D721Med (cell line): ENCODE measurements at regions not wholly inside any gene's neighbourhood (a gene's known extent, or its start where the extent isn't known, plus 50 kb on each side); places are given as distances from the start of the nearest gene placed in this dataset.

Experiments
- DNase-seq: peaks from one replicate; pipeline ENCODE4 v3.0.0; 2011; ENCODE audit warnings: low spot score; ENCODE audit not compliant: insufficient read length
- FAIRE-seq: peaks from 2 replicates; lab custom pipeline; 2011; peaks lifted over from hg19 to GRCh38; lab: Jason Lieb, UNC
- CTCF ChIP-seq: IDR thresholded peaks from 2 replicates; pipeline ENCODE4 v1.5.1; 2012; ENCODE audit warnings: mild to moderate bottlenecking, control low read depth; ENCODE audit not compliant: insufficient read depth; ENCODE audit errors: missing control alignments

GRCh38 chr13:24027494-24027893 is 130.2 kb upstream of the C1QTNF9B start:
- TF ChIP-seq CTCF, result no peak
- DNase-seq (no peak), FAIRE-seq (no peak)

- DNase-seq, result no peak
- no peak for FAIRE-seq
- no peak for TF ChIP-seq CTCF
Measured at GRCh38 chr13:24032252-24032651, 128.3 kb upstream of the SPATA13 start.

- FAIRE-seq (no peak), DNase-seq (no peak)
Measured at GRCh38 chr13:24032674-24033073, 127.8 kb upstream of the SPATA13 start.

GRCh38 chr13:24033527-24034302 is 126.8 kb upstream of the SPATA13 start:
- no peak for TF ChIP-seq CTCF
- FAIRE-seq, result no peak
- DNase-seq, result no peak

More at GRCh38 chr13:24032674-24033073, 127.8 kb upstream of the SPATA13 start:
- TF ChIP-seq CTCF, result no peak

- no peak for TF ChIP-seq CTCF
- FAIRE-seq, result no peak
Measured at GRCh38 chr13:24035411-24035810, 125.1 kb upstream of the SPATA13 start.

GRCh38 chr13:24036115-24036514 is 124.4 kb upstream of the SPATA13 start:
- TF ChIP-seq CTCF, result no peak
- no peak for FAIRE-seq
- DNase-seq, result no peak

More at GRCh38 chr13:24035411-24035810, 125.1 kb upstream of the SPATA13 start:
- no peak for DNase-seq

- TF ChIP-seq CTCF, result no peak
- FAIRE-seq (no peak), DNase-seq (no peak)
Measured at GRCh38 chr13:24038405-24038804, 122.1 kb upstream of the SPATA13 start.
